Activated gamma-delta T cell treated with anti-CD3 and anti-CD28 coated beads, Interleukin-2, amount 50 U/mL, for 16 hours (primary cell): ENCODE measurements at regions not wholly inside any gene's neighbourhood (a gene's known extent, or its start where the extent isn't known, plus 50 kb on each side); places are given as distances from the start of the nearest gene placed in this dataset.

Experiments used
- DNase-seq: peaks from one replicate; pipeline ENCODE4 v3.0.0-alpha.2; 2020; ENCODE audit warnings: low read depth

DNA sequence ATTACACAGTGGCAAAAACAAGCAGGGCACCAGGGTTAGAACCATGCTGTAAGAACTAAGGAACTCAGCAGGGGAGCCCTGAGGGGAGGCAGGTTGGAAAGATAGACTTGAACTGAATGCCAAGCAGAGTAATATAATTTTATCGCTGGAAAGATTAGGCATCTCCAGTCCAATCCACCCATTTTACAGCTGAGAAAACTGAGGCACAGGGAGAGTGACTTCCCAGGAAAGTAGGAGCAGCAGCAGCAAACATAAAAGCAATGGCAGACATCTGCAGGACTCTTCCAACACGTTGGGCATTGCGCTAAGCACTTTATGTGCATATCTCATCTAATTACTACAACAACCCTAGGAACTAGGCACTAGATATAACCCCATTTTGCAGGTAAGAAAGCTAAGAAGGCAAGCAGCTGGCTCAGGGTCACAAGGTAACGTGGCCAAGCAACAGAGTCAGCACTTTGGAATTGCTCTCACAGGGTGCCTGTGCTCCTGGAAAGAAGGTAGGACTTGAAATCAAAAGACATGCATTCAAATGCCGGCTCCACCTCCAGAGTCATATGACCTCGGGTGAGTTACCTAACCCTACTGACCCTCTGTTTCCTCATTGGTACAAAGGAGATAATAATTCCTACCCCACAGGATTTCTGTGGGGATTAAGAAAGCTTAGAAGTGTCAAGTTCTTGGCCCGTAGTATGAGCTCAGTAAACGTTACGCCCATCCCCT, 215.3 kb downstream of the BARX2 start:
- DNase-seq, result no peak

DNA sequence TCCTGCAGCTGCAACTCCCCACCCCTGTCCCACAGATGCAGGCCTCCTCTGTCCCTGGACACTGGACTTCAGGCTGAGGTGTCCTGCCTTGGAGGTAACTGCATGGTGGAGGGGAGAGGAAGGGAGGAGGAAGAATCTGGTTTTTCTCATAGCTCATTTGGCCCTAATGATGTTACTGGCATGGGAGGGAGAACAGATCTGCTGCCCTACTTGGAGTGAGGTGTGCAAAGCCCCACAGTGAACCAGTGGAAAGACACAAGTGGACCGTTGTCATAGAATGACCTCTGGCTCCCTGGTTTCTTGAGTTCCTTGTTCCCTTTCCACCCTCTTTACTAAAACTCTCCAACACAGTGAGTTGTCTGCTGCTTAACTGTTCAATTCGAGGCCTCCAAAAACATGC, 215.9 kb downstream of the BARX2 start:
- DNase-seq, result no peak

DNA sequence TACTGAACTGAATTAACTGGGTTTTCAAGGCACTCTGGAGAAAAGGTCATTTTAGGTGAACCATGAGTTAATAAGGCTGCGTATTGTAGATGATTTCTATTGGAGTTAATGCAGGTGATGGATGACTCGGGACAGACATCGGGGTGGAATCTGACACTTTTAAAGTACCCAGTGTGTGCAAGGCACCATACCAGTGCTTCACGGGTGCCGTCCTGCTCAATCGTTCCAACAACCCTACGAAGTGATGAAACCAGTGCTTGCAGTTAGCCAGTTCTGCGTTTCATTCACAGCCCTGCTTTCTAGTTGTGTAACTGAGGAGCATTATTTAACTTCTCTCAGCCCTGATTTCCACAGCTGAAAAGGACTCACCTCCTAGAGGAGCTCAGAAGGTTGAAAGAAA, 216.5 kb downstream of the BARX2 start:
- no peak for DNase-seq

DNA sequence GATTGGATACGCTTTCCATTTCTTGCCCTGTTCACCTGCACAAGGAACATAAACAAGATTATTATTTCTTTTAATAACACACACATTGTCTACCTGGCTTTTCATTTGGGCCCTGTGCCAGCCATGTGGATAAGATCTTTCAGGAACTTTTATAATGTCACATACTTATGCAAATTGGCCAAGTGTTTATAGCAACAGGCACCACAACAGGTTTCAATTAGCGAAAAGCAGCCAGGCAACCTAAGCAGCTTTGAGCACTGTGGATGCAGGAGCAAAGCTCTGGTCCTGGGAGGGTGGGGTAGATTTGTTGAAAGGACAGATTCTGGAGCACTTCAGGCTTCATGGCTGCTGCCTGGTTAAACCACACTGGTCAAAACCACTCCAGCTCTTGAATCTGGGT, 217.4 kb downstream of the BARX2 start:
- DNase-seq, result no peak

DNA sequence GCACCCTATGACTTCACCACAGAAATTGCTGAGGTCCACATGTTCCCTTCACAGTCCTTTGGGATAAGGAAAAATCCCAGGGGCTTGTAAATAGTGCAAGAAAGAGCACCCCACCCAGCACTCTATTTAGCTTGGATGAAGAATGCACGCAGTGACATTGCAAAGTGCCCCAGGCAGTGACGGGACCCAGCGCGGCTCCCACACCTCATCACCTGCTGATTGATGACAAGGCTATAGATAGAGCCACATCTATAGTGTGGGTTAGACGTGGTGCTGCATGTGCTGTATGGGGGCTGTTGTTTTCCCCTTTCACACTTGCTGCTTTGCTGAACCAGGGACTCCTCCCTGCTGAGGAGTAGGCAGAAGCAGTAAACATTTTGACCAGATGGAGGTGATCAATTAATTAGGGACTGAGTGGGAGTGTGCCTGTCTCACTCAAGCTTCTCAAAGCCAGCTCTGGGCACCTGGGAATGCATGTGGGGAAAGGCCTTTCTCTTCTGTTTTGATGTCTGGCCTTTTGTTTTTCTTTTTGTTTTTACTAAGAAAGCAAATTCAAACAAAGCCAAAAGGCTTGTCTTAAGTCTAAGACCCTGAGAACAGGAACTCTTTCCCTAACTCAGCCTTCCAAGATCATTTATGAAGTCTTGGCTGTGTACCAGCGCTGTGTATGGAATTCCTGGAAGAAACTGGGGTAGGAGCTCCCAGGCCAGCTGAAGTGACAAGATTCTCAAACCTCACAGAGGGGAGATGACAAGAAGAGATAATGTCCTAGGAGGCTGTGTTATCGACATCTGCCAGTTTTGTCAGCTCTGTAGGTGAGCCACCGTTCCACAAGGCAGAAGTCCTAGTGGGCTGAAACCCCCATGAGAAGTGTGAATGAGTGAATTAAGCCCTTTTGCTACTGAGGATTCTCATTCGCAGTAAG, 219.7 kb downstream of the BARX2 start:
- DNase-seq, result no peak

DNA sequence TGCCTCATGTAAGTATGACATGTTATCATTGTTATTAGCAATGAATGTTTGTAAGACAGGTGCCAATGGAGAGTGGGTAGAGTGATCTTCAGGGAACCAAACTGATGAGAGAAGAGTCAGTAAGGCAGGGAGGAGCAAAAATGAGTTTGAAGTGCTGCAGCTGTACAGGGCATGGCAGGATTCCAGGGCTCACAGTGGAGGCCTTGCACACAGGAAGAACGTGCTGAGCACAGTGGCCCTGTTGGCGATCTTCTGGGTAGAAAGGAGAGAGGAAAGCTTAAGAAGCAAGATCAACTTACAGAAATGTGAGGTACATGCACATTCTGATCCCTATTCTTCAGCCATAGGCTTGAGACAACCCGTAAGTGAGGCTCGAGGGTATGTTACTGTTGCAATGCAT, 219.3 kb upstream of the TMEM45B start:
- DNase-seq, result no peak

DNA sequence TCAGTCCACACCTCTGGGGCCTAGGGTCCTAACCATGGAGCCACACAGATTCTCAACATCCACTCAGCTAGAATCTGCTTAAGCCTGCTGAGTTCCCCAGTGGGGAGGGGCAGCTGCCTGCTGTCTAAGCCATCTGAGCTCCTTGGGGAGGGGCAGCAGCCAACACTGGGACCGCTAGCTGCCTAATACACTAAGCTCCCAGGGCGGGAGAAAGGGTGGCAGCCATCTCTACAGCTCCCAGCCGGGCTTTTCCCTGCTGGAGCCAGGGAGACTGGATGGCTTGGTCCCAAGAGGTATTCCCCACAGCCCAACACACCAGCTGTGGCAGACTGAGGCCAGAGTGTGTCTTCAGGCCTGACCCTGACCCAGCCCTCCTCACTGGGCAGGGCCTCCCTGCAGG, 217.3 kb upstream of the TMEM45B start:
- no peak for DNase-seq

DNA sequence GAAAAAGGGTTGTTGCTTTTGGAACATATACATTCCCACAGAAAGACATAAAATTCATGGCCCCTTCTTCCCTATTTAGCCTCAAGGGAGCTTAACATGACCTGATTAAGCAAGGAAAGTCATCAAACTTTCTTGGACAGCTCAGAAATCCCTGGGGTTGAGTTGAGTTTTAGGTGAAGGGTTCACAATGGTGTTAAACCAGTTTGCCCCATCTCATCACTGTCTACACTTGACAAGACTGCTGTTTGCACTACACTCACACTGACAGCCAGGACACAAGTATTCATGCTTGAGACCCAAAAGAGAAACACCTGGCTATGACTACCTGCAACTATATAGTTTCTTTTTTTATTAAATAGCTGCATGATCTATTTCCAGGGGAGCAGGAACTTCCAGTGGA, 209.8 kb upstream of the TMEM45B start:
- DNase-seq, result no peak

DNA sequence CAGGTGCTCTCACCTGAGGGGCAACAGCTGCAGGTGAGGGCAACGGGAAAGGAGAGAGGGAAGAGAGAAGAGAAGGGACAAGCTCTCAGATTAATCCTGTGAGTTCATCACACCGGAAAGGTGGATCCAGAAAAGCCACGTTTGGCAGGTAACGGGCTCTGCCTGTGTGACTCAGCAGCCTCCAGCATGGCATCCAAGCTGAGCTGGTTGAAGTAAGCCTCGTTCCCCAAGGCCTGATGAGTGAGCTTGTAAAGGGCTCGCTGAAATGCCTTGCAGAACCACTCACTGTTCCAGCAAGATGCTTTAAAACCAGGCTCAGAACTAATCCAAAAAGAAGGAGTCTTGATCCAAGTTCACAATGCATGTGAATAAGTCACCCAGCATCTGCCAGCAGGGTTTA, 206.9 kb upstream of the TMEM45B start:
- DNase-seq, result no peak

DNA sequence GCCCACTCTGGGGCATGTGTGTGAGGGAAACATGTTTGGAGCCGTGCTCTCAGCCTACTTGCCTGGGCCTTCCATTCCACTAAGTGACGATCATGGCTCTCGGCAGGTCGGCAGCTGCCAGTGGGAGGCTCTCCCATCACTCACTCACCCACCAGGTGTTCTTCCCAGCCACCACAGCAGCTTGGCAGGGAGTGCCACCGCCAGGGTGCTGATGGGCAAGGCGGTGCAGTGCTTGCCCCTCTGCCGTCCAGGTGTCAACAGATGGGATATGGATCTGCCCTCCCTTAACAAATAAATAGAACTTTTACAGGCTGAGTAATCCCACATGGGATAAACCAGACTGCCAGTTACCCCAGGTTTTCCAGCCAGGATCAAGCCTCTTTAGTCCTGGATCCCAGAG, 205.5 kb upstream of the TMEM45B start:
- DNase-seq, result no peak

DNA sequence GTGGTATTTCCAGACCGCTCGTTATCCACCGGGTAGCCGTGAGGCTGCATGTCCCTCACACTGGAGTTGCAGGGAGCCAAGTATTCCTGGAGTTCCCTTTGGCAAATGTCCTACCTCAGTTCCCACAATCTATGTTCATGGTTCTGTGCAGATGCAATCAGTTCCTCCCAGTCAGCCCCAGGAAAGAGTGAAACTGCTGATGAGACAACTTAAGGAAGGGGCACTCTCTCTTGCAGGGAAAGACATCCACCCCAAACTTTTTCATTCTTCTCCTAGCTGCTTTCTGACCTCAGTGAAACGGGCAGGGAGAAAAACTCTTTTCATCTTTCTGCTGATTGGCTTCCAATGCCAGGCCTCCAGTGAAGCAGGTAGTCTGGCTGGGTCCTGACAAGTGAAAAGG, 205.1 kb upstream of the TMEM45B start:
- DNase-seq, result no peak

DNA sequence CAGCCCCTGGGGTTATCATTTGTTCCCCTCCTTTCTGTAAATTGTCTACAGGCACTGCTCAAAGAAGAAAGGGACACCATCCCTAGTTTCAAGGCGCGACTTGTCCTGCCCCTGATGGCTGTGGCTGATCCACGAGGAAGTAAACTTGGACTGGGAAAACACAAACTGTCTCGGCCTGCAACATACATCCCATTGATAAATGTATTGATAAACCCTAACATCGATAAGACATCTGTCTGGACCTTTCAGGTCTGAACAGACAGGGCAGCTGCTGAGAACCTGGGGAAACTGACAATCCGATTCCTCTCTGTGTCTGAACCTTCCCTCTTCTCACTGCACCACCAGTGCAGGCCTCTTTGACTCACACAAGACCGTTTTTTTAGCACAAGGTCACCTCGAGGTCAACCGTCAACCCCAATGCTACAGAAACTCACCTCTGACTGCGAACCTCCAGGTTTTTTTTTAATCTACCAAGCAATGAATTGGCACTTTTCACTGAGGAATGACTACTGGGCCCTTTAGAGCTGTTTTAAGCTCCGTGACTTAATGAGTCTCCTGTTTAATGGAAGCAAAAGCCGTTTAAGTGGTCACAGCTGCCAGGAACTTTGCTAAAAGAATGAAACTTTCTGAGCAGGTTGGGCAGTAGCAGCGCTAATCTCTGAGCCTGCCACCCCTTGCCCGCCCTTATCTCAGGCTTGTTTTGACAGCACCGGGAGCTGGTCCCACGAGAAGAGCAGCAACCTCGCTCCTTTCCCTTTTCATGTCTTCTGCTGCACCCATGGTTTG, 203.8 kb upstream of the TMEM45B start:
- no peak for DNase-seq

DNA sequence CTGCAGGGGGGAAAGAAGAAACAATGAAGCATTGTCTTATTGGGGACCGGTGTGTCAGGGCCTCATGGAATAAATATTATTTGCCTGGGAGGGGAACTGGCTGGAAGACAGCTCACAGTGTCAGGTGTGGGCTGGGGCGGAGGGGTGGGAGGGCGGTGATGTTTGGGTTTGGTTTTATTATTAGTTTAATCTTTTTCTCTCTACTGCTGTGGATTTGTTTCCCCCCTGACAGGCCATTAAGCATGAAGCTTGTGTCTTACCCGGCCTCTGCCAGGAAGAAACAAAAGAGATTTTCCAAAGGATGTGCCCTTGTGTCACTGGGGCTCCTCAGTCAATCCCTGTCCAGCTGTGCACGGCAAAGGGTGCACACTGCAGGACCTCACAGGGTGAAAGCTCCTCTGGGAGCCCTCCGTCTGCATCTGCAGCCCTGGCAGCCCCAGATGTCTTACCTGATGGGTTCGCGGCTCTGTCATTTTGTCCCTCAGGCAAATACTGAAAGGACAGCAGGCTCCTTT, 203.1 kb upstream of the TMEM45B start:
- no peak for DNase-seq

DNA sequence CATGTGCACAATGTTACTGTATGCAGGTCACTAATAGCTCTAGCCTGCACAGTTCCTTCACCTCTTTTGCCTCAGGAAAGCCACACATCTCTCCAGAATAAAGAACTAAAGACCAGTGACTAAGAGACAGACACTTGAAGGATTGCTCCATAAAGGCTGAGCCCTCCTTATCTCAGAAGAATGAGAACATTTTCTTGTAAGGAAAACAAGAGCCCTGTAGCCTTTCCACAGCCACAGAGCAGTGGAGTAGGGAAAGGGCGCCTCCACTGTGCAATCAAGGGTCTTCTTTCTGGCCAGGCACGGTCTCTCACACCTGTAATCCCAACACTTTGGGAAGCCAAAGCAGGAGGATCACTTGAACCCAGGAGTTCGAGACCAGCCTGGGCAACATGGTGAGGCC, 202.6 kb upstream of the TMEM45B start:
- no peak for DNase-seq

DNA sequence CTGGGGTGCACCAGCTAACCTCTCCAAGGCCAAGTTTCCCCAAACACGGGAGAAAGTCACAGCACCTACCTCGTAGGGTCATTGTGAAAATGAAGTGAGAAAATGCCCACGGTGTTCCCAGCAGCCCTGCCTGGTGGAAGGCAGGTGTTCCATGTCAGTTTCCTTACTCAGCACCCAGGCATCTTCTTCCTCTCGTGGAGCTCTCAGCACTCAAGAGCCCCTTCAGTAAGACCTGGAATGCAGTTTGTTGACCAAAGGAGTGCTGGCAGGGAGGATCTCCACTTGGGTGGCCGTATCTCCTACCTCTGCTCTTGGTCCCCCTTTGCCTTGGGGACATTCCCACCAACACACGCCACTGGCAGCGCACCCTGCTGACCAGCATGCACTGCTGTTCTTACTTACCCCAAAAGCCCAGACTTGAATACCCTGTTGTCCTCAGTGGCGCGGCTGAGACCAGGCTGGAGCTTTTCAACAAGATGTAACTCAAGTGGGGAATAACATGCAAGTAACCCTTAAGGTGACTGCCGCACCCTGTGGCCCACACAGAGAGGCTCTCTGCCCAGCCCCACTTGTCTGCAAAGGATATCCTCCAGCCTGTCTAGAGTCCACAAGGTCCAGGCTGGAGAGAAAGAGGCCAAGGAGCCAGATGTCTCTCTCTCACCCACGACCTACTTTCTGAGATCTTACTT, 201.2 kb upstream of the TMEM45B start:
- no peak for DNase-seq

DNA sequence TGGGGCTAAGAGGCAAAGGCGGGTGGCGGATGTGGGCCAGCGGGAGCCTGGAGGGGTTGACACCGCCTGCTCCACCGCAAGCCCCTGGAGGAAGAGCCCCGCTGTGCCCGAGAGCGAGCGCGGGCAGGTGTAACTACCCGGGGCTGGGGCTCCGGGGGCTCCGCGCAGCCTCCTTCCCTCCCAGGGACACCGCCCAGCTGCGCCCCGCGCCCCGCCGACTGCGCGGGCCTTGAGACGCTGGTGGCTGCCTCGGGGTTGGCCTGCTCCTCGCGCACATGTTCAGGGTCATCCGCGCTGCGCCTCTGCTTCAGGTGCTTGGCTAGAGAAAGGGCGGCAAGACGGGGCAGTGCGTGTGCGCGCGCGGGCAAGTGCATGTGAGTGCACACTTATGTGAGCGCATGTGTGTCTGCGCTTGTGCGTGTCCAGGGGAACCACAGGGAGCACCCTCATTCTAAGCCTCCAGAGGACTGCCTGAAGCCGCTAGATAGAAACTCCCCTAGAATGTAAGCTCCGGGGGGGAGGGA, 197.5 kb upstream of the TMEM45B start:
- DNase-seq, result no peak

DNA sequence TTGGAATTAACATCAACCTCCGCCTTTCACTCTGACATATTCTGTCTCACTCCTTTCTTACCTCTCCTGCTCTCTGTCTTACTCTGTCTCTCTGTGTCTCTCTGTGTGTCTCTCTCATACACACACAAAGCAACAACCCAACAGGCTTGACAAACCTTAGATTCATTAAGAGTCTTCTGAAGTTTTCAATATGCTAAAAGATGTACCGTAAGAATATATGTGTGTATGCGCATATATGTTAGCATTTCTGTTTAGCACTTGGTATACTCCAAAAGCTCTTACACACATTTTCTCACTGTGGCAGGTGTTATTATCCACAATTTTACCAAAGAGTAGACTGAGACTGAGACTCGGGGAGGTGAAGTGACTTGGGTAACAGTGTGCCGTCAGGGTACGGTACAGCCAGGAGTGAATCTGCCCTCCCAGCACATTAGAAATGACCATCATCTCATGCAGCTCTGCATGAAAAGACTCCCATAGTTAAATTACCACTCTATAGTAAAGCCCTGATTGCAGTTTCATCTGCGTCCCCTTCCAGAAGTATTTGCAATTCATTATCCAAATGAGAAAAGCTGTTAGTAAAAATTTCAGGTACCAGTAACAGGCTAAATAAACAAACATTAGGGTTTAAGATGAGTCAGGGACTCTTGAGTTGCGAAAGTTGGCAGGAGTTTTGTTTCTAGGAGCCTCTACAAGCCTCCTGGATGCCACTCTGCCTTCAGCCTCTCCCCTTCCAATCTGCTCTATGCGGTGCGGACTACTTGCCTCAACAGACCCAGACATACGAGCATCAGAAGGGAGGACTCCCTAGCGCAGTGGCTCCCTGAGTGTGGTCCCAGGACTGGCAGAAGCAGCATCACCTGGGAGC, 195.2 kb upstream of the TMEM45B start:
- no peak for DNase-seq

DNA sequence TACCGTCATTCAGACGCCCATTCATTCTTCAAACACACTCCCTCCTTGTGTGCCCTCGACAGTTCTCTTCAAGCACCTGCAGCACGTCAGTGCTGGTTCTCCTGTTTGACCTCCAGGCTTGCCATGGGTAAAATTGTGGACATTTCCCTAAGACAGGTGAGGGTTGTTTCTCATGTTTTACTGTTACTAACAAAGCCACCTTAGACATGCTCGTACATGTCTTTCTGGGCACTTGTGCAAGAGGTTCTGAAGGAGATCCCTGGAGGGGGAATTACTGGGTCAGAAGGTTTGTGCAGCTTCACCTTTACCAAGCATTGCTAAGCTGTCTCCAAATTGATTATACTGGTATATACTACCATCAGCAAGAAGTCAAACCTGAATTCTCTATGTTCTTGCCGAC, 189.7 kb upstream of the TMEM45B start:
- no peak for DNase-seq

DNA sequence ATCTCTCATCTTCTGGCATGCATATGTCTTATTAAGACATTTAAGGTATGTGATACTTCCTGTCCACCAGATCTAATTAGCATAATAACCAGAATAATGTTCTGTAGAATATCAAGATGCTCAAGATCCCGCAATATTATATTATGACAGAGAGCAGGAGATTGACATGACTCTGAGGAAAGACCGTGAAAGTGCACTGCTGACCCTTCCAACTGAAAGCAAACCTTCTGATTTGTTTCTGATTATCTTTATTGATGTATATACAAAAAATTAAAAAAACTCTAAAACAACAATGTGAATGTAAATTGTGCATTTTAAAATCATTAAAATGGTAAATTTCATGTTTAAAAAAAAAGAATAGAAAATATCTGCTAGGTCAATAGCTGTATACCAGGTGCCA, 184.4 kb upstream of the TMEM45B start:
- no peak for DNase-seq

DNA sequence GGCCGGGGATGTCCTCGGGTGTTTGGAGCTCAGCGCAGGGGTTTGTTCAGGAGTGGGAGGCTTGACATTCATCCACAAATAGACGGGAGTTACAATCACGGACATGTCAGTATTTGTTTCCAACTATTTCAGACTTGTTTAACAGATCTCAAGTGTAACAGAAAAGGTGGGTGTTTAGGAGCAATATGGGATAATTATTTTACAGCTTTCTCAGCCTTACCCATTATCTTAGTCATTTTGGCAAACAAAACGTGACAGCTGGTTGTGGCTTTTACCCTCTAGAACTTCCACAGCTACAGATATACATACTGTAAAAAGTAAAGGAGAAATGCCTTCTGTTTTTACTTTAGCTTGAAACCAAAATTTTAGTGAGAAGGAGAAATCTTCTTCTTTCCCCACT, 178.7 kb upstream of the TMEM45B start:
- DNase-seq, result no peak

DNA sequence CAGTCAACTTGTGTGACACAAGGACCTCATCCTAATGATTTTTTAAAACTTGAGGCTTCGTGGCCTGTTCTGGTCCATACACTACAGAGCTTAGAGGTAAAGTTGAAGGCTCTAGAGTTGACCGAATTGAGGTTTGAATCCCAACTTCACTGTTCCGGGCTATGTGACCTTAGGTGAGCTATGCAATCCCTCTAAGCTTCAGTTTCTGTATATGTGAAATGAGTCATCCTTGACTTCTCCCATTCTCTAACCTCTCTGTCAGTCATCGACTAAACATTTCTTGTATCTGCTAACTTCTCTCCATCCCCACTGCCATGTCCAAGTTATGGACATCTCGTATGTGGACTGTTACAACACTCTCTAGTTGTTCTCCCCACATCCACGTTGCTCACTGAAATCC, 178.2 kb upstream of the TMEM45B start:
- no peak for DNase-seq
